GM18508 (cell line): ENCODE measurements at regions not wholly inside any gene's neighbourhood (a gene's known extent, or its start where the extent isn't known, plus 50 kb on each side); places are given as distances from the start of the nearest gene placed in this dataset.
A peak's percentile ranks its signal among the peaks of the same experiment; 100 is the strongest.

Experiments
- ATAC-seq: cut with Tn5 transposase; IDR thresholded peaks from one replicate; pipeline ENCODE4 v1.9.1; 2021; ENCODE audit warnings: moderate number of reproducible peaks; ENCODE audit not compliant: insufficient read depth, unreplicated experiment

GRCh38 chrX:39859991-39860861, 237.5 kb downstream of the BCOR start:
- ATAC-seq, result peak; percentile 66

DNA sequence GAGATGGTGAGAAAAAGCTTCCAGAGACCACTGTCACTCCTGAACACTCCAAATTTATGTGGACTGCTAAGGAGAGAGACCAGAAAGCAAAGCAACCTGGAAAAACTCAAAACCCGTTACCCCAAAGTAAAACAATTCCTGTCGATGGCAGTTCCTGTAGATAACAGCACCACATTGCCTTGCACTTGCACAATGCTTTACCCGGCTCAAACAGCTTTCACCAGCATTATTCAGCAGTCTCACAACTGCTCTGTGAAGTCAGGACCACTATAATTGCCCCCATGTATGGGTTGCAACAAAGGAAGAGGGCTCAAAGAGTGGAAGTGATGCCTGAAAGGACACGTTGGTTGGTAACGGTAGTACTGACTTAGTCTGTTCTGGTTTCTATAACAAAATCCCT, 234.8 kb downstream of the BCOR start:
- no peak for ATAC-seq

- ATAC-seq, result no peak
Observed at GRCh38 chrX:39866229-39866628, 231.5 kb downstream of the BCOR start.

- ATAC-seq, result no peak
Observed at GRCh38 chrX:39869846-39870601, 227.7 kb downstream of the BCOR start.

DNA sequence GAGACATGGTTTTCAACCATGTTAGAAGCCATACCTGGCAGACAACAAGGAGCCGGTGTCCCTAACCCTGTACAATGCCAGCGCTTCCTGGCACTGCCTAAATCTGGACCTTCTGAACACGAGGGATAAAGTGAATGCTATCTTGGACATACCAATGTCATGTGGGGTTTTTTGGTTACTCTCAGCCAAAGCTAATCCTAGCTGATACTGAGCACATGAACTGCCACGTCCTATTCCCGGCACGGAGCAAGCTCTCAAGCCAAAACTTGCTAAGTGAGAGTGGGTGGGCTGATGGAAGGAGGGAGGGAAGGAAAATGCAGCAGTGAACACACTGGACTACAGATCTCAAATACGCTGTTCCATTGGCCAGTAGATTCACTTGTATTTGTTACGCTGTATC, 226.1 kb downstream of the BCOR start:
- no peak for ATAC-seq

- no peak for ATAC-seq
Observed at GRCh38 chrX:39873117-39873516, 224.6 kb downstream of the BCOR start.

GRCh38 chrX:39874202-39874816, 223.4 kb downstream of the BCOR start:
- ATAC-seq, result peak; percentile 90

DNA sequence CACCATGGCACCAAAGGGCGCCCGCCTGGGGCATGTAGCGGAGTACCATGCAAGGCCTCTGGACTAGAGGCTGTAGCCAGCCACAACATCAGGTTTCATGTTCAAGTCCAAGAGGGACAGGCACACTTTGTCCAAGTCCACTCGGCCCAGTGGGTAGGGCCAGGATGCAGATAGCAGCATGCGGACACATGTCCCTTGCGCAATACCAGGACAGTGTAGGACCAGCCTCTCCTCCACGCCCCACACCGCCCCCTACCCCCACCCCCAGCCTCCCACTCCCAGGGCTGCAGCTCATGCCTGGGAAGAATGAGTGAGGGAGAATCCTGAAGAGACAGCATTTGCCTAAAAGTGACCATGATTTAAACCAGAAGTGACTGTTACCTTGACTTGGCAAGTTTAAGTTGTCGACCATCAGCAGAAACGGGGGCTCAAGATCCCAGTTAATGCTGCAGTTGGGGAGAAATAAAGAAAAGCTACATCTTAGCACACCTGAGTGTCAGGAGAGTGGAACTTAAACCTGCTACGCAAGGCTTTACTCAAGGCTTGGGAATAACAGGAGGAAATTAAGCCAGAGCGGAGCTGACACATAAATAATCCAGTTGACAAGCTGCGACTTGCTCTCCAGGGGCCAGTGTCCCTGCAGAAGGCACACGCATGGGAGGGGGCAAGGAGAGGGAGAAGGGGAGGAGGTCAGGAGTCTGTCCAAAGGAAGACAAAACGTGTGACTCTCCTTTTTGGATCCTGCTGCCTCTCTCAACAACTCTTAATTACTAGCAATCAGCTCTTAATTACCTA, 221.7 kb downstream of the BCOR start:
- ATAC-seq, result no peak

DNA sequence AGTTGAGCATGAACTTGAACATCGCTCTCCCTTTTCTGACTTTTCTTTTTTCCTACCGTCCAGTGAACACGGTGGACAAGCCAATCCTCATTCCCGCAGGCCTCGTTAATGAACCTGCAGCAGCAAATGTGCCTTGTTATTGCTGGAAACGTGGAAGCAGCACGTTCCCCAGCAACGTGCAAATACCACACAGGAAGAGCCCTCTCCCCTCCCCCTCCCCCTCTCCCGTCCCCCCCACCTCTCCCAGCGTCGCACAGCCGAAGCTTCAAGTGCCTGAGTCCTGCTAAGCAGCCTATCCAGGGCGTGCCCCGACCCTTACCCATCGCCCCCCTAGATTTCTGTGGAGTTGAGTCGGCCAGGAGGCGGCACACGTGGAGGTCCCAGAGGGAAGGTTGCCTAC, 219.9 kb downstream of the BCOR start:
- no peak for ATAC-seq

- ATAC-seq, result no peak
Observed at GRCh38 chrX:39883666-39884065, 214.1 kb downstream of the BCOR start.

DNA sequence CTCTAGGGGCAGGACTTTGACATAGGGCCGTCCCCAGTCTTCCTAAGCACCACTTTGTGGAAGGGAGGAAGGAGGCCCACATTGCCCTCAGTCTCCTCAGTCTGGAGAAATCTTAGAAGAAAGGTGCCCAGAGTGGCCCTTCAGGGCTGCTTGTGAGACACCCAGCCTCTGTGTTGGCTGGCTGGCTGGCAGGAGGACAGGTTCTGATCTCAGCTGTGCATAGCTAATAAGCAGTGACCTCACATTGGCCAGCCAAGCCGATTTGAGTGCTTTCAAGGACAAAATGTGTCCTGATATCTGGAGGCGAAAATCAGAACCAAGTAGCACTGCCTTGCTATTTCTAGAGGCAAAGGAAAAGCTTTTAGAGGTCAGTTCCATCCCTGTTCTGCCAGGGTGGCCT, 211.5 kb downstream of the BCOR start:
- ATAC-seq, result no peak

DNA sequence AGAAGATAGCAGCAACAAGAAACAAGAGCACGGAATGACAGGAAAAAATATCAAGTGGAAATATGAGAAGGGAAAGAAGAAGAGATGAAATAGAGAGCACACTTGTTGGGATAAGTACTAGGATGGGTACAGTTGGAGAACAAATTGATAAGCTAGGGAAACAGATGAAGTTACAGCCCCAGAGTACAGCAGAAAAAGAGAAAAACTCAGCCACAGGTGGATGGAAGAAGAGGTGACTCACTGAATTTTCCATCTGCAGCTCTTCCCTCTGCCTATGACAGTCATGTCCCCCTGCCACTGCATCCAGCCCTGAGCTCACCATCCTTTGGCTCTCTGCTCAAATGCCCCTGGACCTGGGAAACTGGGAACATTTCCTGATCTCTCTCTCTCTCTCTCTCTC, 209.0 kb downstream of the BCOR start:
- no peak for ATAC-seq

GRCh38 chrX:39889704-39890103, 208.1 kb downstream of the BCOR start:
- ATAC-seq, result no peak

- no peak for ATAC-seq
Observed at GRCh38 chrX:39890807-39891206, 207.0 kb downstream of the BCOR start.

DNA sequence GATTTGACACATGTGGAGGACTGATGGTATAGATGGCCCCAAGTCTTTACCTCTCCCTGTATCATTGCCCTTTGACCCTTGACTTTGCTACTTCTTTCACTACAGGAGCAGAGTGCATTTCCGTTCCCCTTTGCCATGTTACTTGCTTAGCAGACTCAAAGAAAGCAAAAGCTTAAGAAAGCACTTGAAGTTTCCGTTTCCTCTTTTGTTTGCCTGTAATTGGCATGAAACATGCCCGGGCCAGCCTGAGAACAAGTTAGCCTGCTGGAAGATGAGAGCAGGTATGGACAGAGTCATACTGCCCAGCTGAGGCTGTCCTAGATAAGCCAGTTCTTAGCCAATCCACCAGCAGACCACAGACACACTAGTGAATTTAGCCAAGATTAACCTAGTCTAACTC, 206.0 kb downstream of the BCOR start:
- ATAC-seq, result no peak

GRCh38 chrX:39893417-39894338, 204.1 kb downstream of the BCOR start:
- no peak for ATAC-seq

DNA sequence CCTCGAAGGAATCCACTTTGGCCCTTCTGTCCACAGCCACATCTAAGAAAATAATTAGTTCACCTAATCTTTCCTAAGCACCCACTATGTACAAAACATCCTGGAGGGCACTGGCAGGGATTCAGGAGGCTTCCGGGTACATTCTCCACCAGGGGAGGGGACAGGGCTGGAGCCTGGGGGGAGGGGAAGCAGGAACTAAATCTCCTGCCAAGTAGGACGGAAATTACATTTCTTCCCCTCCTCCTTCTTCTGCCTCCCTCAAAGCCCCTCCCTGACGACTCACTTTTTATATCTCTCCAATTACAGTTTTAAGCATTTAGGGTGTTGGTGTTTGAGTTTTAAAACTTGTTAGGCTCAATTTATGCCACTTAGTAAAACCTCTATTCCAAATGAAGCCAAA, 203.1 kb downstream of the BCOR start:
- no peak for ATAC-seq

GRCh38 chrX:39895218-39896110, 202.3 kb downstream of the BCOR start:
- ATAC-seq, result no peak
